Kidney (tissue), 13 donors: ENCODE measurements at regions not wholly inside any gene's neighbourhood (a gene's known extent, or its start where the extent isn't known, plus 50 kb on each side); places are given as distances from the start of the nearest gene placed in this dataset.

Experiments used
- DNase-seq, 5 donors: peaks; one replicate each; pipeline ENCODE4 v3.0.0-alpha.2; 2013 to 2020
- FAIRE-seq: peaks from 2 replicates; lab custom pipeline; 2012; peaks lifted over from hg19 to GRCh38; lab: Jason Lieb, UNC
- H3K27ac ChIP-seq, 2 donors: one replicate each; pipeline ENCODE4 v1.7.0; 2013; ENCODE audit warnings: low read depth in 2 of 2, low read length in 2 of 2, inconsistent platforms in 1 of 2
- H3K27me3 ChIP-seq: one replicate; pipeline ENCODE4 v1.7.1; 2013; ENCODE audit warnings: low read length, inconsistent platforms; ENCODE audit not compliant: control insufficient read depth, insufficient read depth
- H3K36me3 ChIP-seq, 3 donors: one replicate each; pipeline versions ENCODE4 v1.7.0 to v1.7.1; 2013; ENCODE audit warnings: low read length in 3 of 3, control low read depth in 1 of 3, inconsistent platforms in 1 of 3; ENCODE audit not compliant: insufficient read depth in 3 of 3, control insufficient read depth in 2 of 3
- H3K4me1 ChIP-seq, 3 donors: one replicate each; pipeline versions ENCODE4 v1.7.0 to v1.7.1; 2013; ENCODE audit warnings: low read length in 3 of 3, inconsistent platforms in 1 of 3, low read depth in 1 of 3; ENCODE audit not compliant: control insufficient read depth in 2 of 3, insufficient read depth in 2 of 3
- H3K4me3 ChIP-seq, 3 donors: one replicate each; pipeline versions ENCODE4 v1.7.0 to v1.8.1; 2013; ENCODE audit warnings: low read length in 3 of 3, control low read depth in 1 of 3, inconsistent platforms in 1 of 3
- H3K9ac ChIP-seq, 3 donors: one replicate each; pipeline versions ENCODE4 v1.7.0 to v1.7.1; 2013; ENCODE audit warnings: low read length in 3 of 3, control low read depth in 1 of 3, inconsistent platforms in 1 of 3
- H3K9me3 ChIP-seq, 3 donors: one replicate each; pipeline versions ENCODE4 v1.7.0 to v1.7.1; 2013; ENCODE audit warnings: low read length in 3 of 3, control low read depth in 1 of 3, inconsistent platforms in 1 of 3; ENCODE audit not compliant: control insufficient read depth in 2 of 3, insufficient read depth in 1 of 3
- CTCF ChIP-seq: IDR thresholded peaks from 3 replicates; pipeline ENCODE4 v1.5.1; 2012; ENCODE audit warnings: mild to moderate bottlenecking, moderate library complexity, borderline replicate concordance; ENCODE audit not compliant: insufficient read depth; ENCODE audit errors: extremely low read depth
- intact Hi-C: fragments of 100-400 bp; cut with DNase I; formaldehyde crosslinking; loops from one replicate; pipeline ENCODE4 v1.11.1; 2022
- donor health status: control.
- donor health status: control.
- donor health status: control.
- donor health status: control.
- donor health status: control.
- donor health status: DM: yes; HTN: yes; CAD: no.
- donor health status: Normal renal cell carcinoma (clear cell type).

GRCh38 chr5:118450554-118451332 is 537.6 kb downstream of the DTWD2 start:
- Histone ChIP-seq H3K4me1 (no peaks in the 10 kb centered on the region), H3K36me3 (no peaks in the 10 kb centered on the region), H3K9me3 (no peaks in the 10 kb centered on the region), H3K27ac (no peak overlapping the region), H3K4me3 (no peak overlapping the region), H3K27me3 (no peaks in the 10 kb centered on the region), H3K9ac (no peak overlapping the region)
- intact Hi-C loops = no loop called here
- DNase-seq (no peak), FAIRE-seq (no peak)
- no peak for TF ChIP-seq CTCF

GRCh38 chr5:118447350-118447749 is 541.0 kb downstream of the DTWD2 start:
- no peaks in the 10 kb centered on the region for H3K27me3 ChIP-seq
- no peaks in the 10 kb centered on the region for H3K4me1 ChIP-seq
- no peak for FAIRE-seq
- H3K9ac ChIP-seq = no peak overlapping the region
- H3K4me3 ChIP-seq = no peak overlapping the region
- no peak for TF ChIP-seq CTCF
- no peak overlapping the region for H3K27ac ChIP-seq
- no peaks in the 10 kb centered on the region for H3K9me3 ChIP-seq
- H3K36me3 ChIP-seq = no peaks in the 10 kb centered on the region
- intact Hi-C loops = no loop called here
- no peak for DNase-seq

GRCh38 chr5:118441956-118442355 is 546.4 kb downstream of the DTWD2 start:
- Histone ChIP-seq H3K27me3 (no peaks in the 10 kb centered on the region), H3K9ac (no peak overlapping the region), H3K27ac (no peak overlapping the region), H3K4me3 (no peak overlapping the region), H3K36me3 (no peaks in the 10 kb centered on the region), H3K4me1 (no peaks in the 10 kb centered on the region), H3K9me3 (no peaks in the 10 kb centered on the region)
- DNase-seq (peak in 1 of 5 donors; percentile 24), FAIRE-seq (no peak)
- intact Hi-C loops = no loop called here
- TF ChIP-seq CTCF = no peak
